H9 (cell line): ENCODE measurements at regions not wholly inside any gene's neighbourhood (a gene's known extent, or its start where the extent isn't known, plus 50 kb on each side); places are given as distances from the start of the nearest gene placed in this dataset.
A peak's percentile ranks its signal among the peaks of the same experiment; 100 is the strongest.

Source experiments
- DNase-seq: peaks from one replicate; pipeline ENCODE4 v3.0.0-alpha.2; 2017
- H2AFZ ChIP-seq: one replicate; pipeline ENCODE4 v1.6.1; 2013; ENCODE audit warnings: mild to moderate bottlenecking, low read length, control low read depth, moderate library complexity
- H2AK5ac ChIP-seq: 2 replicates; pipeline ENCODE4 v1.6.1; 2013; ENCODE audit warnings: low read length, control low read depth, mixed read lengths; ENCODE audit not compliant: insufficient read length
- H2BK120ac ChIP-seq: one replicate; pipeline ENCODE4 v1.6.1; 2013; ENCODE audit warnings: low read depth, mild to moderate bottlenecking, low read length, control low read depth, inconsistent platforms; ENCODE audit not compliant: poor library complexity, severe bottlenecking
- H2BK12ac ChIP-seq: 2 replicates; pipeline ENCODE4 v1.6.1; 2013; ENCODE audit warnings: low read length, control low read depth, mixed read lengths, low read depth; ENCODE audit not compliant: insufficient read length
- H2BK15ac ChIP-seq: 2 replicates; pipeline ENCODE4 v1.6.1; 2013; ENCODE audit warnings: low read depth, low read length, control low read depth
- H2BK20ac ChIP-seq: one replicate; pipeline ENCODE4 v1.6.1; 2013; ENCODE audit warnings: low read depth, mild to moderate bottlenecking, low read length, control low read depth, inconsistent platforms; ENCODE audit not compliant: poor library complexity, severe bottlenecking
- H2BK5ac ChIP-seq: 2 replicates; pipeline ENCODE4 v1.6.1; 2013; ENCODE audit warnings: low read length, control low read depth, mixed read lengths; ENCODE audit not compliant: insufficient read length
- H3K14ac ChIP-seq: 2 replicates; pipeline ENCODE4 v1.6.1; 2013; ENCODE audit warnings: low read length, control low read depth; ENCODE audit not compliant: insufficient read depth
- H3K18ac ChIP-seq: 2 replicates; pipeline ENCODE4 v1.6.1; 2013; ENCODE audit warnings: low read depth, mild to moderate bottlenecking, mixed read lengths, low read length, control low read depth; ENCODE audit not compliant: insufficient read length
- H3K23ac ChIP-seq: 2 replicates; pipeline ENCODE4 v1.6.1; 2013; ENCODE audit warnings: low read length, control low read depth, mixed read lengths, low read depth; ENCODE audit not compliant: insufficient read length
- H3K23me2 ChIP-seq: 2 replicates; pipeline ENCODE4 v1.6.1; 2013; ENCODE audit warnings: low read depth, mild to moderate bottlenecking, mixed read lengths, low read length, control low read depth; ENCODE audit not compliant: insufficient read length, poor library complexity, severe bottlenecking
- H3K27ac ChIP-seq: 2 replicates; pipeline ENCODE4 v1.5.1; 2013; ENCODE audit warnings: low read length, control low read depth, mixed read lengths, low read depth; ENCODE audit not compliant: insufficient read length
- H3K27me3 ChIP-seq: 2 replicates; pipeline ENCODE4 v1.6.1; 2013; ENCODE audit warnings: low read length, control low read depth, inconsistent platforms; ENCODE audit not compliant: insufficient read depth
- H3K4ac ChIP-seq: 2 replicates; pipeline ENCODE4 v1.6.1; 2013; ENCODE audit warnings: low read depth, mild to moderate bottlenecking, control low read depth, inconsistent platforms, low read length, moderate library complexity
- H3K4me1 ChIP-seq: 2 replicates; pipeline ENCODE4 v1.6.1; 2013; ENCODE audit warnings: low read length, control low read depth, inconsistent platforms; ENCODE audit not compliant: insufficient read depth
- H3K4me2 ChIP-seq: 2 replicates; pipeline ENCODE4 v1.6.1; 2013; ENCODE audit warnings: low read length, control low read depth, mixed read lengths; ENCODE audit not compliant: insufficient read length, insufficient read depth
- H3K56ac ChIP-seq: 2 replicates; pipeline ENCODE4 v1.6.1; 2013; ENCODE audit warnings: low read depth, mild to moderate bottlenecking, mixed read lengths, low read length, control low read depth; ENCODE audit not compliant: insufficient read length
- H3K79me1 ChIP-seq: 2 replicates; pipeline ENCODE4 v1.6.1; 2013; ENCODE audit warnings: low read depth, mild to moderate bottlenecking, moderate library complexity, low read length, control low read depth, inconsistent platforms; ENCODE audit not compliant: insufficient read depth, poor library complexity, severe bottlenecking
- H3K79me2 ChIP-seq: 2 replicates; pipeline ENCODE4 v1.6.1; 2013; ENCODE audit warnings: low read length, control low read depth, inconsistent platforms; ENCODE audit not compliant: insufficient read depth
- H3K9ac ChIP-seq: 2 replicates; pipeline ENCODE4 v1.6.1; 2013; ENCODE audit warnings: low read length, control low read depth, mixed read lengths; ENCODE audit not compliant: insufficient read length; ENCODE audit errors: extremely low read depth
- H3K9me3 ChIP-seq: one replicate; pipeline ENCODE4 v1.6.1; 2013; ENCODE audit warnings: low read depth, low read length, inconsistent platforms; ENCODE audit not compliant: control insufficient read depth
- H3T11ph ChIP-seq: one replicate; pipeline ENCODE4 v1.6.1; 2013; ENCODE audit warnings: mild to moderate bottlenecking, low read length, control low read depth, inconsistent platforms
- H4K20me1 ChIP-seq: one replicate; pipeline ENCODE4 v1.6.1; 2013; ENCODE audit not compliant: control insufficient read depth, insufficient read length, insufficient read depth
- H4K5ac ChIP-seq: 2 replicates; pipeline ENCODE4 v1.6.1; 2013; ENCODE audit warnings: low read depth, mild to moderate bottlenecking, mixed read lengths, low read length, control low read depth; ENCODE audit not compliant: insufficient read length
- H4K8ac ChIP-seq: replicated peaks from 2 replicates; pipeline ENCODE4 v1.6.1; 2013; ENCODE audit warnings: low read length, control low read depth, mixed read lengths, low read depth; ENCODE audit not compliant: insufficient read length
- H4K91ac ChIP-seq: 2 replicates; pipeline ENCODE4 v1.6.1; 2013; ENCODE audit warnings: low read depth, mild to moderate bottlenecking, moderate library complexity, mixed read lengths, low read length, control low read depth; ENCODE audit not compliant: insufficient read length
- H3K27ac Mint-ChIP-seq, 3 experiments: 2 replicates in 2 of 3; 3 replicates in 1 of 3; pipeline ENCODE4 v1.8.0; 2020 to 2021; ENCODE audit warnings: mixed read lengths in 3 of 3, mild to moderate bottlenecking in 1 of 3, moderate library complexity in 1 of 3
- H3K27me3 Mint-ChIP-seq: 2 replicates; pipeline ENCODE4 v1.8.0; 2021; ENCODE audit warnings: low read depth, mild to moderate bottlenecking, moderate library complexity, mixed read lengths
- H3K36me3 Mint-ChIP-seq, 3 experiments: 2 replicates in 2 of 3; 3 replicates in 1 of 3; pipeline ENCODE4 v1.8.0; 2020 to 2021; ENCODE audit warnings: low read depth in 3 of 3, mixed read lengths in 3 of 3; ENCODE audit not compliant: insufficient read depth in 1 of 3
- H3K4me1 Mint-ChIP-seq, 2 experiments: 2 replicates each; pipeline ENCODE4 v1.8.0; 2020; ENCODE audit warnings: mixed read lengths in 2 of 2
- H3K4me3 Mint-ChIP-seq, 2 experiments: 2 replicates in 1 of 2; 3 replicates in 1 of 2; pipeline ENCODE4 v1.8.0; 2020 to 2021; ENCODE audit warnings: mild to moderate bottlenecking in 2 of 2, mixed read lengths in 2 of 2, moderate library complexity in 1 of 2
- H3K9me3 Mint-ChIP-seq, 2 experiments: 2 replicates in 1 of 2; 3 replicates in 1 of 2; pipeline ENCODE4 v1.8.0; 2020; ENCODE audit warnings: mild to moderate bottlenecking in 2 of 2, mixed read lengths in 2 of 2, moderate library complexity in 1 of 2
- CTCF ChIP-seq: fragments of 200-600 bp; sonication (generic); conservative IDR thresholded peaks from 3 replicates; pipeline ENCODE4 v1.8.0; 2021; ENCODE audit warnings: antibody characterized with exemption, mild to moderate bottlenecking
- WGBS: extraction: QIAGEN DNeasy Blood & Tissue Kit; methylation state at CpG from one replicate; pipeline ENCODE4 v1.1.7; 2013; ENCODE audit warnings: missing lambda C conversion rate, low lambda C conversion rate, mixed read lengths; ENCODE audit not compliant: insufficient read length; ENCODE audit errors: extremely low coverage; 5-methylcytosine and 5-hydroxymethylcytosine counted together

GRCh38 chr2:120824246-120824645 is 88.6 kb downstream of the GLI2 start:
- Mint-ChIP-seq H3K27ac (peak overlapping the region in 2 of 3 experiments; percentile 12 to 44; a peak in 2 of 7 replicates), H3K4me1 (peaks cover 66 to 72% of the 10 kb centered on the region in 2 experiments), H3K36me3 (peaks cover 2 to 18% (median 10%) of the 10 kb centered on the region in 3 experiments; a peak in 5 of 7 replicates)

More at GRCh38 chr2:120824246-120824645, 88.6 kb downstream of the GLI2 start:
- Histone ChIP-seq H3K9me3 (no peaks in the 10 kb centered on the region), H3T11ph (no peak overlapping the region), H3K14ac (no peak overlapping the region), H3K23ac (no peak overlapping the region), H2AFZ (no peak overlapping the region), H2AK5ac (no peak overlapping the region), H3K56ac (no peak overlapping the region), H4K8ac (no peak overlapping the region), H3K27ac (no peak overlapping the region), H2BK20ac (no peak overlapping the region), H3K4me1 (peaks cover 16% of the 10 kb centered on the region; the same call in 1 of the 2 replicates), H2BK120ac (no peak overlapping the region), H2BK15ac (no peak overlapping the region), H4K20me1 (no peaks in the 10 kb centered on the region), H3K4ac (no peak overlapping the region), H2BK5ac (no peak overlapping the region), H4K5ac (no peak overlapping the region), H3K9ac (no peak overlapping the region), H3K23me2 (no peaks in the 10 kb centered on the region), H3K79me1 (no peaks in the 10 kb centered on the region), H2BK12ac (no peak overlapping the region), H3K79me2 (no peaks in the 10 kb centered on the region; the same call in 1 of the 2 replicates), H3K27me3 (no peaks in the 10 kb centered on the region), H3K18ac (no peak overlapping the region), H4K91ac (no peak overlapping the region), H3K4me2 (no peak overlapping the region)
- H3K27me3 Mint-ChIP-seq: no peaks in the 10 kb centered on the region; the same call in 1 of the 2 replicates
- no peaks in the 10 kb centered on the region for H3K9me3 Mint-ChIP-seq
- DNase-seq: no peak
- no peak for TF ChIP-seq CTCF
- no peak overlapping the region for H3K4me3 Mint-ChIP-seq
- WGBS: no CpG with 5 or more reads among the region's 8 CpGs
